22Rv1 (cell line): ENCODE measurements at regions not wholly inside any gene's neighbourhood (a gene's known extent, or its start where the extent isn't known, plus 50 kb on each side); places are given as distances from the start of the nearest gene placed in this dataset.

Experiments
- CTCF ChIP-seq: fragments of 450-650 bp; IDR thresholded peaks from 2 replicates; pipeline ENCODE4 v1.5.1; 2017; ENCODE audit warnings: mild to moderate bottlenecking
- ZFX ChIP-seq: fragments of 450-650 bp; IDR thresholded peaks from 2 replicates; pipeline ENCODE4 v1.6.1; 2017; ENCODE audit warnings: antibody characterized with exemption, borderline replicate concordance

DNA sequence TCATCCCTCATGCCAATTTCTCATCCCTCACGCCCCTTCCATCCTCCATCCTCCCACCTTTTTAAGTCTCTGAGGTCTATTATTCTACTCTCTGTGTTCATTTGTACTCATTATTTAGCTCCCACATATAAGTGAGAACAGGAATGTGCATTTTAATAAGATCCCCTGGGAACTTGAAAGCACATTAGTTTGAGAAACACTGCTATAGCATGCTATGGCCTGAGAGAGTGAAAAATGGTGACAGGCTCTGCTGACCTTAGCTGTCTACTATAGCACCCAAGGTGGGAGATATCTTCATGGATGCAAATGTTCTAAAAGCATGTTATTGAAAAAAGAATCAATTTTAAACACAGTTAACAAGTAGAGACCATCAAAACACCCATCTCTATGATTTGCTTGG, 712.0 kb downstream of the TFAP2A start:
- TF ChIP-seq CTCF (no peak), ZFX (no peak)
